ENCODE measurements at regions not wholly inside any gene's neighbourhood (a gene's known extent, or its start where the extent isn't known, plus 50 kb on each side); places are given as distances from the start of the nearest gene placed in this dataset.

GRCh38 chr10:9024210-9024609 lies 969.7 kb downstream of the GATA3 start:
- ChIA-PET CTCF (no interaction called here), RAD21 (ENCODE audit: unreplicated experiment) (no interaction called here), POLR2A (no interaction called here), SMC1A (ENCODE audit: uncharacterized antibody, unreplicated experiment) (no interaction called here)
- Histone ChIP-seq H3K4me1 (ENCODE audit: control insufficient read depth, insufficient read depth, low read length) (no peaks in the 10 kb centered on the region), H3K27me3 (replicated peaks in 1 of 2; ENCODE audit: control insufficient read depth in 2 of 2, insufficient read depth in 2 of 2, low read length in 1 of 2) (no peaks in the 10 kb centered on the region), H3K9ac (ENCODE audit: control insufficient read depth, insufficient read depth, low read length) (no peak overlapping the region), H3K9me3 (replicated peaks; ENCODE audit: control insufficient read depth, insufficient read depth, low read length) (no peaks in the 10 kb centered on the region), H3K36me3 (ENCODE audit: control insufficient read depth in 2 of 2, insufficient read depth in 2 of 2, low read length in 1 of 2) (no peaks in the 10 kb centered on the region), H3K4me3 (no peak overlapping the region), H3K27ac (ENCODE audit: control insufficient read depth, insufficient read depth) (no peak overlapping the region), H4K20me1 (ENCODE audit: control insufficient read depth, insufficient read depth) (no peaks in the 10 kb centered on the region), H3K79me2 (ENCODE audit: control insufficient read depth, insufficient read depth, low read length) (no peaks in the 10 kb centered on the region), H2AFZ (ENCODE audit: control insufficient read depth, low read depth, low read length) (no peak overlapping the region), H3K4me2 (ENCODE audit: control insufficient read depth, insufficient read depth) (no peak overlapping the region)
- TF ChIP-seq MEF2B (IDR thresholded peaks at IDR 0.05; ENCODE audit: partially characterized antibody, poor library complexity, severe bottlenecking) (no peak), HDGF (IDR thresholded peaks at IDR 0.05) (no peak), NFYB (IDR thresholded peaks at IDR 0.05; ENCODE audit: insufficient read depth, low read depth, low read length) (no peak), JUNB (IDR thresholded peaks at IDR 0.05) (no peak), CHD4 (IDR thresholded peaks at IDR 0.05) (no peak), ZBTB11 (CRISPR knock-in tag; IDR thresholded peaks at IDR 0.05) (no peak), FOXK2 (IDR thresholded peaks at IDR 0.05) (no peak), KDM1A (IDR thresholded peaks at IDR 0.05; ENCODE audit: borderline replicate concordance) (no peak), DPF2 (IDR thresholded peaks at IDR 0.05) (no peak), ETV6 (conservative IDR thresholded peaks at IDR 0.05 in 1 of 2, IDR thresholded peaks at IDR 0.05 in 1 of 2; ENCODE audit: borderline replicate concordance in 1 of 2, low read depth in 1 of 2) (no peak), POLR2AphosphoS2 (IDR thresholded peaks at IDR 0.05; ENCODE audit: low read depth, low read length) (no peak), RELA (IDR thresholded peaks at IDR 0.05; ENCODE audit: borderline replicate concordance, partially characterized antibody) (no peak), NR2F1 (conservative IDR thresholded peaks at IDR 0.05) (no peak), EED (IDR thresholded peaks at IDR 0.05; ENCODE audit: low read depth) (no peak), HDAC2 (IDR thresholded peaks at IDR 0.05) (no peak), ZZZ3 (IDR thresholded peaks at IDR 0.05; ENCODE audit: control insufficient read depth, insufficient read length, low read depth) (no peak), NFXL1 (IDR thresholded peaks at IDR 0.05; ENCODE audit: borderline replicate concordance) (no peak), YY1 (IDR thresholded peaks at IDR 0.05; ENCODE audit: low read depth, low read length) (no peak)
- TF ChIP-seq, protein P1, sequence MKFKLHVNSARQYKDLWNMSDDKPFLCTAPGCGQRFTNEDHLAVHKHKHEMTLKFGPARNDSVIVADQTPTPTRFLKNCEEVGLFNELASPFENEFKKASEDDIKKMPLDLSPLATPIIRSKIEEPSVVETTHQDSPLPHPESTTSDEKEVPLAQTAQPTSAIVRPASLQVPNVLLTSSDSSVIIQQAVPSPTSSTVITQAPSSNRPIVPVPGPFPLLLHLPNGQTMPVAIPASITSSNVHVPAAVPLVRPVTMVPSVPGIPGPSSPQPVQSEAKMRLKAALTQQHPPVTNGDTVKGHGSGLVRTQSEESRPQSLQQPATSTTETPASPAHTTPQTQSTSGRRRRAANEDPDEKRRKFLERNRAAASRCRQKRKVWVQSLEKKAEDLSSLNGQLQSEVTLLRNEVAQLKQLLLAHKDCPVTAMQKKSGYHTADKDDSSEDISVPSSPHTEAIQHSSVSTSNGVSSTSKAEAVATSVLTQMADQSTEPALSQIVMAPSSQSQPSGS (IDR thresholded peaks at IDR 0.05; ENCODE audit: low read length): no peak
- ATAC-seq (no peak), FAIRE-seq (no peak), DNase-seq (ENCODE audit: low read depth, low spot score) (no peak)
- in situ Hi-C loops (cut with MboI): no loop called here
- WGBS (ENCODE audit: insufficient coverage, insufficient replicate concordance, low lambda C conversion rate, missing lambda C conversion rate): 0% methylated on average over 2 of the region's 2 CpGs
- intact Hi-C loops (cut with micrococcal nuclease; ENCODE audit: unreplicated experiment): no loop called here
- BruUV-seq (replicated peaks): no TSS peak
